LoVo (cell line): ENCODE measurements at regions not wholly inside any gene's neighbourhood (a gene's known extent, or its start where the extent isn't known, plus 50 kb on each side); places are given as distances from the start of the nearest gene placed in this dataset.

Experiments
- DNase-seq: peaks from one replicate; pipeline ENCODE4 v3.0.0-alpha.2; 2016; ENCODE audit warnings: low spot score

DNA sequence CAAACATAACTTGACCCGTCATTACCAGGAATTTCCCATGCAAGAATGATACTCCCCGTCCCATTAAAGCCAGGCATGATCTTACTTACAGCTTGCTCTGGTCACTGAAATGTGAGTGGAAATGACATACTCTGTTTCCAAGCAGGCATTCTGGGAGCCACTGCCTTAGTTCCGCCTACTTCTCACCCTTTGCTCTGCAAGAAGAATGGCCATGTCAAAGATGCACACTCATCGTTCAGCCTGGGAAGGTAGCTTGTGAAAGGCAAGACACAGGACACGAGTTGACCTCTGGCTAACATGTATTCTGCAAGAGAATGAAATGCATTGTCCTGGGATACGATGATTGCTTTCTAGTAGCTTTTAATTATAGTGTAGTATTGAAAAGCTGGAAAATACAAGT lies 1144.4 kb downstream of the NLGN4X start:
- DNase-seq: no peak

DNA sequence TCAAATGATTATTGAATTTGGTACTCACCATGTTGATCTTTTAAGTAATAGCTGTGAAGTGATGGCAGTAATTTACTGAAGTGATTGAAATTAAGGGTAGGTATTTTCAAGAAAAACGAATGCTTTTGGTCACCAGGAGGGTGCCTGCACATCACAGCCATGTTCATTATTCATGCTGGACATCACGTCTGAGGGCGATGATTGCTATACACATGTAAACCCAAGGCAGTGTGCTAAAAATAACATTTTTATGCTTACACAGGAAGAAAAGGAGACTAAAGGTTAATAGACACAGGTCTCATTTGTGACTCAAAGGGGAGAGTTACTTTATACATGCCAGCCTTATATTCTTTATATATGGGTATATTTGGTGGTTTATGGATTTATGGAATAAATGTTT lies 1146.0 kb downstream of the NLGN4X start:
- no peak for DNase-seq

DNA sequence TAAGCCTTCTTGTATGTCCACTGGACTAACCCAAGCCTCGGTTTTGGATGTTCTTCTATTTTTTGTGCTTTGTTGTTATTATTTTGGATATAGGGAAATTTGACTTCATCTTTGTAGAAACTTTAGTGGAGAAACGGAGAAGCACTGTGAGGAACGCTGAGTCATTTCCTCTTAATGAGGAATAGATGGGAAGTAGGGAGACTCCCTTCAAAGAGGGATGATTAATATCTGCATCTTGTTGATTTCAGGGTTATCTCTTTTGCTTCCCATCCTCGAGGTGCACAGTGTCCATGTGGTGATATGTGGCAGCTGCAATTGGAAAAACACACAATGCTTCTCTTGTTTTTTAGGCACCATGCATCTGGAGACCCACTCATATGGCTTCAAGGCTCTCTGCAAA lies 1147.9 kb downstream of the NLGN4X start:
- no peak for DNase-seq

DNA sequence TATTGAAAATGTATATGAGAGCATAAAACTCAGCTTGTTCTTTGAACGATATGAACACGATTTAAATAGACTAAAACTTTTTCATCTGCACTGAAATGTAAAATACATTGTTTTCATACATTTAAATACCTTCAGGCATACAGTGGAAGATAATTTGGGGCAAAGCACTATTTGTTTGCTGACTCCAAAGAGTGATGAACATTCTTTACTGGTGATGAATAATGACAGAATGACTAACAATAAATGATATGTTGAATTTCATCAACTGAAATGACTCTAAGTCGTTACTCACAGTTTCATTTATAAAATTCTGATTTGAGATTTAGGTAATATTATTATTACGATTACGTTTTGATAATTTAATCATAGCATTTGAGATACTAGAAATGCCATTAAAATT lies 1160.1 kb downstream of the NLGN4X start:
- no peak for DNase-seq

DNA sequence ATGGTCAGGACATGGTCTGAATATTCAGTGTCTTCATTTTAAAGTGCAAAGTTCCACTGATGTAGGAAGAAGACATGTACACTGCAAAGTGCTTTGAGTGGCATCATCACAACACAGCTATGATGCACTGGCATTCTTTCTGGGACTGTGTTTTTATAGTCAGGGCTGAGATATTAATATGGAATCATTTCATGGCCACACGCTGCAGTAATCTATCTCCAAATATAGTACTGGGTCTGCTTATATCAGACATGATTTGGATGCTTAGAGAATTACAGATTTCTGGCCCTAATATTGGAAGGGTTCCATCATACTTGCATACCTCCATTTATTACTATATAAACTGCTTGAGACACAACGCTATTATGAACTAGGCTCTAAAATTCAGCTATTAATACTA lies 1170.9 kb downstream of the NLGN4X start:
- no peak for DNase-seq

DNA sequence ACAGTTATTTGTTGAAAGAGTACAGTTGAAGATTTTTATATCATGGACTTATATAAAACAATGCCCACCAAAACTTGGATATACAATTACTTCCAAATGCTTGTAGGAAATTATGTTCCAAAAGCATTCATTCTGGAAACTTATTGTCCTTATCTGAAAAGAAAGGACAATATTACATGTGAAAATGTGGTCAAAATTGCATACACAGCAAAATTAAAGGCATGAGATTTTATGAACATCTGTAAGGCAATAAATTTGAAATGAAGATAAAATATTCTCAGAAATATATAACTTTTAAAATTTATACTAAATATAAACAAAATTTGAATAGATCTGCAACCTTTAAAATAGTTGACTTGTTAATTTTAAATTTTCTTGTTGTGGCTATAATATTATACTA lies 1173.8 kb downstream of the NLGN4X start:
- DNase-seq: no peak

DNA sequence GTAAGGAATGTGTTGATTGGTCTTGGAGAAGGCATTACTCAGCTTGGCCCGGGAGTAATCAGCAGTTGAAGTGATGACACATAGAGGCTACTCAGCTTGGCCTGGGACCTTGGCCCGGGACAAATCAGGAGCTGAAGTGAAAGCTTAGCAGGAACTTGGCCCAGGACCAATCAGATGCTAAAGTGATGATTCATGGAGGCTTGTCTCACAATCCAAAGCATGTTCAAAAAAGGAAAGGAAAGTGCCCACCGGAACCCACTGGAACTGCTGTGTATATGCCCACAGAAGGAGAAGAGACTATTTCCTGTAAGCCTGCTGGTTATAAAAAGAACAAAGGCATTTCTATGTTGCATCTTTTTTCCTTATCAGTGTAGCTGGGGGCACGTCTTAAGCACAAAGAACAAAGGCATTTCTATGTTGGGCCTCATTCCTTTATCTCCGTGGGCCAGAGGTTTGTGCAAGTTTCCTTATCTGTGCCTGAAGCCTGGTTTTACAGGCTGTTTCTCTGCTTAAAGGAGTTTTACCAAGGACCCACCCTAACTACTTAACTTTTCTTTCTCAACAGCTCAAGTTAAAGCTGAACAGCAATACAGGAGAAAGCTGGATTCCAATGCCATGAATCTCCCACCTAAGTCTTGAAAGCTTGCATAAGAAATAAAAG lies 1176.7 kb downstream of the NLGN4X start:
- DNase-seq: peak; percentile 23

DNA sequence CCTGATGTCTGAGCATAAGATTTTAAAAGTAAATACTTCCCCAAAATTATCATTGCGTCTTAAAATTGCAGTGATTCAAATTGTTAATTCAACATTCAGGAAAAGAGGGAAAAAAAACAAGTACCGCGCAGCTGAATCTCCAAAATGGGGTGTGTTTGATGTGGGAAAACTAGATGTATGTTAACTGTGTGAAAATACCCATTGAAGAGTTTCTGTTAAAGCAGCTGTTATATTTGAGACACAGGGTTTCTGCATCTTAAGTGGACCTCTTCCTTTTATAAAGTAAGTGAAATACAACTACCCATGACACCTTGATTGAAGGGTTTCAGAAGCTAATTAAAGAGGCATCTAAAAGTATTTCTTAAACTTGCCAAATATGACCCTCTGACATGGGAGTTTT lies 1186.1 kb downstream of the NLGN4X start:
- DNase-seq: no peak

DNA sequence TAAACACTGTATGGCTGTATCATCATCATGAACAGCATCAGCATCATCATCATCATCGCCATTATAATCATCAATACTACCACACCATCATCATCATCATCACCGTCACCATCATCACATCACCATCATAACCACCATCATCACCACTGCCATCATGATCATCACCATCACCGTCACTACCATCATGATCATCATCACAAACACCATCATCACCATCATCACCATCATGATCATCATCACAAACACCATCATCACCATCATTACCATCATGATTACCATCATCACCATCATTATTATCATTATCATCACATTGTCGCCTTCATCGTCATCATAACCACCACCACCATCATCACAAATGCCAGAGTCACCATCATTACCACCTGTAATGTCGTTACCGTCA lies 1196.9 kb downstream of the NLGN4X start:
- no peak for DNase-seq

DNA sequence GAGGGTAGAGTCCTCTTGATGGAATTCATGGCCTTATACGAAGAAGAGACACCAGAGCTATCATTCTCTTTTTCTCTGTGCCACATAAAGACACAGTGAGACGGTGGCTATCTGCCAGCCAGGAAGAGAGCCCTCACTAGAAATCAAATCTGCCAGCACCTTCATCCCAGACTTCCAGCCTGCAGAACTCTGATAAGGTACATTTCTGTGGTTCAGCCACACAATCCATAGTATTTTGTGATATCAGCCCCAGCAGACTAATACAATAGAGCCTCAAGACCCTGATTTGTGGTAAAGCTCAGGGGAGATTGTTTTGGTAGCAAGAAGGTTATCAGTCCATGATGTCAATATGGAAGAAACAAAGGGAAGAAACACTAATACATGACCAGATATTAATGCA lies 1213.2 kb downstream of the NLGN4X start:
- no peak for DNase-seq

DNA sequence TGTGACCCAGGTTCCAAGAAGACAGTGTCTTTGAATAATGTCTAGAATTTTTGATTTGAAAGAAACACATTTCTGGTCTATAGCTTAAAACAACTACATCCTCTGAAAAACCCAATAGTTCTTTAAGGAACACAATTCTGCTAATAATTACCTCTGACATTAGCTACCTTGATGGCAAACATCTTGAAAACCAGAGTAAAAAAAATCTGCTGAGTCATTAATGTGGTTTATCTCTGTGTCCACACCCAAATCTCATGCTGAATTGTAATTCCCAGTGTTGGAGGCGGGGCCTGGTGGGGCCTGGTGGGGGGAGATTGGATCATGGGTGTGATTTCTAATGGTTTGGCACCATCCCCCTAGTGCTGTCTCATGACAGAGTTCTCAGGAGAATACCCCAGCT lies 1233.8 kb downstream of the NLGN4X start:
- no peak for DNase-seq

DNA sequence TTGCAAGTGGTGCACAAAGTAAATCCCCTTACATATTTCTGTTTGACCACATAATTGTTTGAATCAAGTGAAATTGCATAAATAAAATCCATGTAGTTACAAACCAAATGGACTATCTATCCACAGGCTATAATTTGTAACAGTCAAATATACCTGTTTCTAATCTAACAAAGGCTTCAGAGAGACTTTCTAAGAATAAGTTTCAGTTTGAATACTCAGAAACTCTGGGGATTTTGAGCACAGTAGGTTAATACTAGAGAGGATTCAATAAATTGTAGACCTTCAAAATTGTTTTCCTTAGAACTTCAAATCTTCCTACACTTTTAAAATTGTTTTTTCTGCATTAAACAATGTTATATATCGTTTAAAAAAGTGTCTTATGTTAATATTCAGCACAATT lies 1250.1 kb downstream of the NLGN4X start:
- DNase-seq: no peak

DNA sequence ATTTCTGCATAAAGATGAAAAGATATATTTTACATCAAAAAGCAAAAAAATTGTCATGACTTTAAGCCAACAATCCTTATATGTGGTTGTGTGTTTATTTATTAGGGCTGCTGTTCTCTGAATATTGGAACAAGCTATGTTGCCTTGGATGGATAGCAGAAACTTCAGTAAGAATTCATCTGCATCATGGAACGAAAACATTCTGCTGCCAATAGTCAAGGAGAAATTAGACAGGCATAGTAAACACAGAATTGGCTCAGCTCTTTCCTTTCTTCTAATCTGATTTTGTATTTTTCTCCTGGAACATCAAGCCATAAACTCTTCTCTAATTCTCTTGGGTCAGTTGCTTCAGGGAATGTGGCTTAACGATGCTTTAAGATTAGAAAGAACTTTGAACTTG lies 1257.0 kb downstream of the NLGN4X start:
- DNase-seq: no peak

DNA sequence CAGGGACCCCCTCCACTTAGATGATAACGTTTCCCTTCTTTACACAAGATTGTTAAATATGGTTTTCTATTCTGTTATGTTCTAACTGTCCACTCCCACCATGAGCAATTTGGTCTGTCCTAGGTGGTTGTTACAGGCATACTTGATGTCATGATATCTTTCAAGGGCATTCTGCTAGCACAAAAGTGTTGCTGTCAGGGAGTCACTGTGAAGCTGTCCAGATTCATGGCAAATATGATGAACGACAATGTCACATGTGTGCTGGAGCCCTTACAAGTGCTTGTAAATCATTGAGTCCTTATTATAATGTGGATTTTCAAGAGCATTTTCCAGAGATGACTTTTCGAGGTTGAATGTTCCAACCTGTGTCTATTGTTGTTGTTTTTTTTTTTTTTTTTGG lies 1250.7 kb upstream of the PRKX start:
- DNase-seq: no peak

DNA sequence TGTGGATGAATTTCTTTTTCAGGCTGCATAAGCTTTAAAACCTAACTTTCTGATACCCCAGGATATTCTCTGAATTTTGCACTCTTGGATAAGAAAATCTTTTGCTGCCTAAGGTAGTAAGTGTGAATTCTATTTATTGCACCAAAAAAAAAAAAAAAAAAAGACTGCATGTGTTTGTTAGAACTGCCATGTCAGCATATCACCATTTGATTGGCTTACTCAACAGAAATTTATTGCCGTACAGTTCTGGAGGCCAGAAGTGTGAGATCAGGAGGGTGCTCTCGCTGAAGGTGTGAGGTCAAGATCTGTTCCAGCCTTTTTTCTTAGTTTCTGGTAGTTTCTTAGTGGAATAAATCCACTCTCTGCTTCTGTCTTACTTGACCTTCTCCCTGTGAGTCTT lies 1250.0 kb upstream of the PRKX start:
- no peak for DNase-seq

DNA sequence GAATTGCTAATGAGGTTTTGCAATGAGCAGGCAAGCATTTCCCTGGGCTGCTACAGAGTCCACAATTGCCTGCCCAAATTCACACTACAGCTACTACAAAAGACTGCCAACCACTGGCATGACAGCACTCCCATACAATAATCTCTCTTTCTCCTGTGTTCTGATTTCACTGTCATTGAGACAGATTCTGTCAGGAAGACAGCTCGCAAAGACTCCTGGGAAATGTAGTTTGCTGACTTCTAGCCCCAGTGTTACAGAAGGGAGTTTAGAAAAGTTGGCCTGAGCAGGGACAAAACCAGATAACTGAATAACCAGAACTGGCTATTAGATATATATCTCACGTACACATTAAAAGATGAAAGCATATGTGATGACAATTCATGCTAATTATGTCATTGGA lies 1231.3 kb upstream of the PRKX start:
- no peak for DNase-seq

DNA sequence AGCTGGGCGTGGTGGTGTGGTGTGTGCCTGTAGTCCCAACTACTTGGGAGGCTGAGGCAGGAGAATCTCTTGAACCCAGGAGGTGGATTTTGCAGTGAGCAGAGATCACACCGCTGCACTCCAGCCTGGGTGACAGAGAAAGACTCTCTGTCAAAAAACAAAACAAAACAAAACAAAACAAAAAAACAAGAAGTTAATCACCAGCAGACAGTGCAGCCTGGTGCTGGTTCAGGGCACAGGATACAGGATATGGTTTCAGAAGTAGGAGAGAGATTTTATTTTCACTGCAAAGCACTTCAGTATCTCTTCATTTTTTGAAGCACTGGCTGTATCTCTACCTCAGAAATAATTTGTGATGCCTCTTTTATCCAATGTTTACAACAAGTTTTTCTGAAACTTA lies 1222.9 kb upstream of the PRKX start:
- DNase-seq: no peak

DNA sequence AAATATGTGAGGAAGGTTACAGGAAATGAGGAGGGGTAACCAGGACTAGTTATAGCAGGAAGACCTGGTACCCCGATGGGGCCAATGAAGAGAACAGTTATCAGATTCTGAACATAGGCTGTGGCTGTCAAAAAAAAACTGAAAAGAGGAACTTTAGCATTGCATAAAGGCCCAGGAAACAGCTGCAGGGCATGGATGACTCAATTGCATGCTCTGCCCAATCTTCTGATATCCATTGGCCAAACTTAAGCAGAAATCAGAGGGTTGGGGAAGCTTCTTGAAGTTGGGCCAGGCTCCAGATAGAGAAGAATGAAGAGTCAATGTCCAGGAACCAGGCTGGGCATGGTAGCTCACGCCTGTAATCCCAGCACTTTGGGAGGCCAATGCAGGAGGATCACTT lies 1222.4 kb upstream of the PRKX start:
- no peak for DNase-seq

DNA sequence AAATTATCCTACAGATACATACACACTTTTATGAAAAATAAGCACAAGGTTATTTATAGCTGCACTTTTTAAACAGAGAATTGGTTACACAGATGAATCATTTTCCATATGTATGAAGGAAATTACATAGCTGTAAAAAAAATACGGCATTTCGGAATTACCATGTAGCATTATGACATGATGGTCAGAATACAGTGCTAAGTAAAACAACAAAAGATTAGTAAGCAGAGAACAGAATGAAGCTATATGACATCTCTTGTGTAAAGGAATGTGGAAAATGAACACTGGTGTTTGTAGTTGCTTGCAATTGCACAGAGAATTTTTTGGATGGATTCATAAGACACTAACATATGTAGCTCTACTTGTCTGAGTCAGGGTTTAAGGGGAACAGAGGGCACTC lies 1222.0 kb upstream of the PRKX start:
- no peak for DNase-seq

DNA sequence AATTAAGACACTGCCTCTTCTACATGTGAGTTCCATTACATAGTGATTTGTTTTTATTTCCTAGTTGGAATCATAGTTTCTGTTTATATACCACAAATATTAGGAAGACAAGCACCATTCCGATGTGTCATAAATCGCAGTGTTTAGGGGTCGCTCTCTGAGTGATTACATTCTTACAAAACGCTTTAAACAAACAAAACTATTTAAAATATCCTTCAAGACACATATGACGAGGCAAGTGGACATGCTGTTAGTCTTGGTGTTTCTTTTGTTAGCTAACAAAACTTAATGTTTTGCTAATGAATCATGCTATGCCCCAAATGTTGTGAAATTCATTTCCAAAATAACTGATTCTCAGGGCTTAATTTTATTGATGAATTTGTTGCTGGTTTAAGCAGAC lies 1219.3 kb upstream of the PRKX start:
- DNase-seq: no peak

DNA sequence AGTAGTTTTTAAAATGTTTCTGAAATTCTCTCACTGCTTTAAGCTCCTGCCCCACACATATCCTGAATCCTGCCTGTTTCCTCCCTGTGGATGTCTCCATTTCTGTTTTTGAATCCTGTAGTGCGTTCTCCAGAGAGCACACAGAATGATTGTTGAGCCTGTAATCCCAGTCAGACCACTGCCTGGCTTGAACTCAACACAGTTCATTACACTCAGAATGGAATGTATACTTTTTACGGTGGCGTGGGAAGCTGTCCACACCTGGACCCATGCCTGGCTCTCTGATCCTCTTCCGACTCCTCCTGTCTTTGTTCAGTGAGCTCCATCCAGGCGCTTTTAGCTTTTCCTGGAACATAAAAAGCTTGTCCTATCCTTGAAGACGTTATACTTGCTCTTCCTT lies 1217.0 kb upstream of the PRKX start:
- no peak for DNase-seq

DNA sequence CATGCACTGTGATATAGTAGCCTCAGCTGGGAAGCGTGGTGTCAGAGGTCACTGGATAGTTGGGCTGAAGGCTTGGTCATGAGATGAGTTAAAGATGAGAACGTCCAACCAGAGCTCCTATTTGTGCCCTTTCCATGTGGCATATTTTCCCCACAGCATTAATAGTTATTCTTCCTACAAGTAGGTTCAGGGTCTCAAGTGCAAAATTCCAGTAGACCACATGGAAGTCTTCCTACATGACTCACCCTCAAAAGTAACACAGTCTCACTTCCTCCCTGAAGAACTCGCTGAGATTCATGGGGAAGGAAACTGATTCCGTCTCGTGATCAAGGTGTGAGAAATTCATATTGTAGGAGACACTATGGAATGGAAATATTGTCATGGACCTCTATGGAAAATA lies 1212.5 kb upstream of the PRKX start:
- no peak for DNase-seq

DNA sequence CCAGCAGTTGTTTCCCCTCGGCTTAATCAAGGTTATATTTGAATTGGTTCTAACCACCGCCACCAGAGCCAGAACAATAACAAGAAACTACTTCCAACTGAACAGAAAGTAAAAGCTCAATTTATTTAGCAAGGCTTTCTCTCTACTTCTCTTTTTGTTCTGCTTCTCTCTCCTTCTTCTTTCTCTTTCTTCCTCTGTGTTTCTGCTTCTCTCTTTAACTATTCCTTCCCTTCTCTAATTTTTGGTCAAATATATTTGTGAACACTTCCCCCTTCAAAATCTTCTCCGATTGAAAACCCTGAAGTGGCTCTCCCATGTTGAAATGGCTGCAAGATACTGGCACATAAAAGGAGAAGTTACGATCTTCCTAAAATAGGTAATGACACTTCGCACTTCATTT lies 1195.9 kb upstream of the PRKX start:
- no peak for DNase-seq

DNA sequence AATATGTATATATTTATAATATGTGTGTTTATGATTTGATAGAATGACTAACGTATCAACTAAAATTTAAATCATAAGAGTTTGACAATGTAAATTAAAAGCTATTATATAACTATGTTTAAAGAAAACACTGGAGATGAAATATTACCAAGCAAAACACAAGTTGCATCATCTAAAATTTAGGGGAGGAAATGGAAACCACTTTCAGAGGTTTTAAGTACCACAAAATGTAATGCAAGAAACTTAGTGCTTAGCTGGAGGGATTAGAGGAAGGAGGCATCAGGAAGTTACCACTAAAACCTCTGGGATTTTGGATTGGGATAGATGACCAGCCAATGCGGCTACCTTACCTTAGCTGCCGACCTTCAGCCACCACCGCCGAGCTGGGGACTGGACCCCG lies 1192.1 kb upstream of the PRKX start:
- DNase-seq: no peak

DNA sequence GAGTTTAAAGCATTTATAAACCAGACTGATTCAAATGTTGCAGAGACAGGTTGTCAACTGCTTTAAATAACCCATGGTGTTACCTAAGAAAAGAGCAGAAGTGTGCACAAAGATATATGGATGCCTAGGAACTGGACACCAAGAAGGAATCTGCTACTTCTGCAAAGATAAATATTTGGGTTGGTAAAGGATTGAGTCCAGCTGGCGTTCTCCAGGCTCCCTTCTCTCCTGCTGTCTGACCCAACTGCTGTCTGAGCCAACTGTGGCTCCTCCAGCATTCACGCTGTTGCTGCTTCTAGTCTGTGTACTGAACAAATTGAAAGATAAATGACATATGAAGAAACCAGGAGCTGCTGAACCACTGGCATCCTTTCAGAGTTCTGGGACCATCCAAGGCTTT lies 1167.8 kb upstream of the PRKX start:
- no peak for DNase-seq
